Sigmoid colon (tissue), 4 donors: ENCODE measurements at regions not wholly inside any gene's neighbourhood (a gene's known extent, or its start where the extent isn't known, plus 50 kb on each side); places are given as distances from the start of the nearest gene placed in this dataset.

Experiments
- CTCF ChIP-seq, 4 experiments: fragments of 450-650 bp in 3 of 4; fragments of 200-600 bp in 1 of 4; IDR thresholded peaks; one replicate each; pipeline ENCODE4 v1.5.1; 2016 to 2019; ENCODE audit warnings: antibody characterized with exemption in 4 of 4, mild to moderate bottlenecking in 3 of 4, moderate library complexity in 2 of 4
- EP300 ChIP-seq, 4 donors: sonication (generic); formaldehyde crosslinking; IDR thresholded peaks; one replicate each; pipeline ENCODE4 v1.6.1; 2017; ENCODE audit warnings: antibody characterized with exemption in 4 of 4
- POLR2A ChIP-seq, 2 donors: fragments of 450-650 bp; IDR thresholded peaks; one replicate each; pipeline ENCODE4 v1.6.1; 2016; ENCODE audit warnings: antibody characterized with exemption in 2 of 2, mild to moderate bottlenecking in 2 of 2, moderate library complexity in 2 of 2

GRCh38 chr3:67290438-67290837 lies 292.3 kb downstream of the KBTBD8 start:
- no peak for TF ChIP-seq CTCF (IDR thresholded peaks at IDR 0.05)
- no peak for TF ChIP-seq POLR2A (IDR thresholded peaks at IDR 0.05)
- no peak for TF ChIP-seq EP300 (IDR thresholded peaks at IDR 0.05)
